Ovary (tissue), 3 donors: ENCODE measurements at regions not wholly inside any gene's neighbourhood (a gene's known extent, or its start where the extent isn't known, plus 50 kb on each side); places are given as distances from the start of the nearest gene placed in this dataset.
"Not testable (repeated sequence)": the region's sequence is repeated elsewhere in the genome, so short reads cannot be mapped to it uniquely, and the experiment has no call there.

Source experiments
- EP300 ChIP-seq: sonication (generic); formaldehyde crosslinking; IDR thresholded peaks from one replicate; pipeline ENCODE4 v1.6.1; 2017; ENCODE audit warnings: antibody characterized with exemption
- POLR2A ChIP-seq: fragments of 450-650 bp; IDR thresholded peaks from one replicate; pipeline ENCODE4 v1.6.1; 2017; ENCODE audit warnings: antibody characterized with exemption, mild to moderate bottlenecking, moderate library complexity
- TF ChIP-seq, protein P1 (sequence below), 3 donors: fragments of 450-650 bp in 2 of 3; fragments of 200-600 bp in 1 of 3; IDR thresholded peaks; one replicate each; pipeline versions ENCODE4 v1.5.1 to v1.8.0; 2016 to 2022; ENCODE audit warnings: antibody characterized with exemption in 3 of 3, mild to moderate bottlenecking in 1 of 3
- donor health status: DM: no; HTN: no; CAD: no.

DNA sequence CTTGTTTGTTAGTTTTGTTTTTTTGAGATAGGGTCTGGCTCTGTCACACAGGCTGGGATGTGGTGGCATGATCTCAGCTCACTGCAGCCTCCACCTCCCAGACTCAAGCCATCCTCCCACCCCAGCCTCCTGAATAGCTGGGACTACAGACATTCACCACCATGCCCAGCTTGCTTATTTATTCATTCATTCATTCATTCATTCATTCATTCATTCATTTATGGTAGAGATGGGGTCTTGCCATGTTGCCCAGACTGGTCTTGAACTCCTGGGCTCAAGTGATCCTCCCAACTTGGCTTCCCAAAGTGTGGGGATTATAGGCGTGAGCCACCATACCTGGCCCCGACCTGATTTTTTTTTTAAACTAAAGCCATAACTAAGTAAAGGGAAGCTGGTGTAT, 212.8 kb upstream of the SPRY1 start:
- TF ChIP-seq, protein P1, sequence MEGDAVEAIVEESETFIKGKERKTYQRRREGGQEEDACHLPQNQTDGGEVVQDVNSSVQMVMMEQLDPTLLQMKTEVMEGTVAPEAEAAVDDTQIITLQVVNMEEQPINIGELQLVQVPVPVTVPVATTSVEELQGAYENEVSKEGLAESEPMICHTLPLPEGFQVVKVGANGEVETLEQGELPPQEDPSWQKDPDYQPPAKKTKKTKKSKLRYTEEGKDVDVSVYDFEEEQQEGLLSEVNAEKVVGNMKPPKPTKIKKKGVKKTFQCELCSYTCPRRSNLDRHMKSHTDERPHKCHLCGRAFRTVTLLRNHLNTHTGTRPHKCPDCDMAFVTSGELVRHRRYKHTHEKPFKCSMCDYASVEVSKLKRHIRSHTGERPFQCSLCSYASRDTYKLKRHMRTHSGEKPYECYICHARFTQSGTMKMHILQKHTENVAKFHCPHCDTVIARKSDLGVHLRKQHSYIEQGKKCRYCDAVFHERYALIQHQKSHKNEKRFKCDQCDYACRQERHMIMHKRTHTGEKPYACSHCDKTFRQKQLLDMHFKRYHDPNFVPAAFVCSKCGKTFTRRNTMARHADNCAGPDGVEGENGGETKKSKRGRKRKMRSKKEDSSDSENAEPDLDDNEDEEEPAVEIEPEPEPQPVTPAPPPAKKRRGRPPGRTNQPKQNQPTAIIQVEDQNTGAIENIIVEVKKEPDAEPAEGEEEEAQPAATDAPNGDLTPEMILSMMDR (IDR thresholded peaks at IDR 0.05) = not testable (repeated sequence)
- TF ChIP-seq POLR2A, EP300: not testable (repeated sequence)
